C4-2B (cell line): ENCODE measurements at regions not wholly inside any gene's neighbourhood (a gene's known extent, or its start where the extent isn't known, plus 50 kb on each side); places are given as distances from the start of the nearest gene placed in this dataset.

Source experiments
- ZFX ChIP-seq: fragments of 450-650 bp; IDR thresholded peaks from 2 replicates; pipeline ENCODE4 v1.6.1; 2017
- TF ChIP-seq, protein P1 (sequence below): fragments of 450-650 bp; conservative IDR thresholded peaks from 2 replicates; pipeline ENCODE4 v1.5.1; 2017; ENCODE audit warnings: mild to moderate bottlenecking

DNA sequence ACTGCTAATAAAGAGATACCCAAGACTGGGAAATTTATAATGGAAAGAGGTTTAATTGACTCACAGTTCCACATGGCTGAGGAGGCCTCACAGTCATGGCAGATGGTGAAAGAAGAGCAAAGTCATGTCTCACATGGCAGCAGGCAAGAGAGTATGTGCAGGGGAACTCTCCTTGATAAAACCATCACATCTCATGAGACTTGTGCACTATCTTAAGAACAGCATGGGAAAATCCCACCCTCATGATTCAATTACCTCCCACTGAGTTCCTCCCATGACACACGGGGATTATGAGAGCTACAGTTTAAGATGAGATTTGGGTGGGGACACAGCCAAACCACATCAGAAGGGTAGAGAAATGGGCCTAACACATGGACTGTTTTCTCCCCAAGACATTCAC is 156.3 kb downstream of the CCDC71L start:
- TF ChIP-seq, protein P1, sequence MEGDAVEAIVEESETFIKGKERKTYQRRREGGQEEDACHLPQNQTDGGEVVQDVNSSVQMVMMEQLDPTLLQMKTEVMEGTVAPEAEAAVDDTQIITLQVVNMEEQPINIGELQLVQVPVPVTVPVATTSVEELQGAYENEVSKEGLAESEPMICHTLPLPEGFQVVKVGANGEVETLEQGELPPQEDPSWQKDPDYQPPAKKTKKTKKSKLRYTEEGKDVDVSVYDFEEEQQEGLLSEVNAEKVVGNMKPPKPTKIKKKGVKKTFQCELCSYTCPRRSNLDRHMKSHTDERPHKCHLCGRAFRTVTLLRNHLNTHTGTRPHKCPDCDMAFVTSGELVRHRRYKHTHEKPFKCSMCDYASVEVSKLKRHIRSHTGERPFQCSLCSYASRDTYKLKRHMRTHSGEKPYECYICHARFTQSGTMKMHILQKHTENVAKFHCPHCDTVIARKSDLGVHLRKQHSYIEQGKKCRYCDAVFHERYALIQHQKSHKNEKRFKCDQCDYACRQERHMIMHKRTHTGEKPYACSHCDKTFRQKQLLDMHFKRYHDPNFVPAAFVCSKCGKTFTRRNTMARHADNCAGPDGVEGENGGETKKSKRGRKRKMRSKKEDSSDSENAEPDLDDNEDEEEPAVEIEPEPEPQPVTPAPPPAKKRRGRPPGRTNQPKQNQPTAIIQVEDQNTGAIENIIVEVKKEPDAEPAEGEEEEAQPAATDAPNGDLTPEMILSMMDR = no peak
- TF ChIP-seq ZFX = no peak
